ENCODE measurements at regions not wholly inside any gene's neighbourhood (a gene's known extent, or its start where the extent isn't known, plus 50 kb on each side); places are given as distances from the start of the nearest gene placed in this dataset.

DNA sequence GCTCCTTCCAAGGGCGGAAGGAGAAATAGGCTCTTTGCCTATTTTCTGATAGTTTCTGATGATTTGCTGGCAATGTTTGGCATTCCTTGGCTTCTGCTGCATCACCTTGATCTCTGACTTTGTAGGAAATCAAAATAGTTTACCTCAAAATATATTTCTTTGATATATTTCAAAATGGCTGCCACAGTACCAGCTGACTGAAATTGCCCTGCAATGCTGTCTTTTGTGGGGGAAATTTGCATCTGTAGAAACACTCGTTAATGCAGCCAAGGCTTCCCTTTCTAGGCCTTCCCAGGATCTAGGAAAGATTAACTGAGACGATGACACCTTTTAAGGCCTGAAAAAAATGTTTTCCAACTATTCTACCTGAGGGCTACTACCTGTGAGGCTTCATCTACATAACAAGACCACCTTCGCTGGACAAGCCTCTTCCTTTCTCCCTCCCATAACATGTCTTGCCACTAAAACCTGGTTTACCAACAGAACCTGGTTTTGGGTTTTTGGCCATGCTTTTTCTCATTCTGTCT, 212.8 kb upstream of the SSTR1 start:
- ChIA-PET CTCF (no interaction called here), POLR2A (no interaction called here)
- no peak for TF ChIP-seq FOXK2 (IDR thresholded peaks at IDR 0.05)
- TF ChIP-seq, protein P1, sequence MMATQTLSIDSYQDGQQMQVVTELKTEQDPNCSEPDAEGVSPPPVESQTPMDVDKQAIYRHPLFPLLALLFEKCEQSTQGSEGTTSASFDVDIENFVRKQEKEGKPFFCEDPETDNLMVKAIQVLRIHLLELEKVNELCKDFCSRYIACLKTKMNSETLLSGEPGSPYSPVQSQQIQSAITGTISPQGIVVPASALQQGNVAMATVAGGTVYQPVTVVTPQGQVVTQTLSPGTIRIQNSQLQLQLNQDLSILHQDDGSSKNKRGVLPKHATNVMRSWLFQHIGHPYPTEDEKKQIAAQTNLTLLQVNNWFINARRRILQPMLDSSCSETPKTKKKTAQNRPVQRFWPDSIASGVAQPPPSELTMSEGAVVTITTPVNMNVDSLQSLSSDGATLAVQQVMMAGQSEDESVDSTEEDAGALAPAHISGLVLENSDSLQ (IDR thresholded peaks at IDR 0.05), result no peak
- TF ChIP-seq FOXA1 (IDR thresholded peaks at IDR 0.05), result no peak
- no peak for TF ChIP-seq ELF4 (IDR thresholded peaks at IDR 0.05)
- no peak for TF ChIP-seq TARDBP (IDR thresholded peaks at IDR 0.05)
- TF ChIP-seq LEF1 (IDR thresholded peaks at IDR 0.05; ENCODE audit: borderline replicate concordance), result no peak
- no peak for TF ChIP-seq NFRKB (IDR thresholded peaks at IDR 0.05)
- no peak for TF ChIP-seq L3MBTL2 (conservative IDR thresholded peaks at IDR 0.05)
- no peak for TF ChIP-seq ARNT (IDR thresholded peaks at IDR 0.05)
- no peak for TF ChIP-seq CTBP1 (IDR thresholded peaks at IDR 0.05; ENCODE audit: borderline replicate concordance)
- no peak for TF ChIP-seq ZNF384 (IDR thresholded peaks at IDR 0.05)
- no peak for TF ChIP-seq SUZ12 (IDR thresholded peaks at IDR 0.05)
- no peak for TF ChIP-seq FOXM1 (IDR thresholded peaks at IDR 0.05; ENCODE audit: borderline replicate concordance)
- no peak for TF ChIP-seq BHLHE40 (IDR thresholded peaks at IDR 0.05; ENCODE audit: borderline replicate concordance)
- no peak for TF ChIP-seq HDGF (IDR thresholded peaks at IDR 0.05; ENCODE audit: borderline replicate concordance)
- no peak for TF ChIP-seq SP1 (IDR thresholded peaks at IDR 0.05)
- no peak for DNase-seq (ENCODE audit: extremely low spot score)

DNA sequence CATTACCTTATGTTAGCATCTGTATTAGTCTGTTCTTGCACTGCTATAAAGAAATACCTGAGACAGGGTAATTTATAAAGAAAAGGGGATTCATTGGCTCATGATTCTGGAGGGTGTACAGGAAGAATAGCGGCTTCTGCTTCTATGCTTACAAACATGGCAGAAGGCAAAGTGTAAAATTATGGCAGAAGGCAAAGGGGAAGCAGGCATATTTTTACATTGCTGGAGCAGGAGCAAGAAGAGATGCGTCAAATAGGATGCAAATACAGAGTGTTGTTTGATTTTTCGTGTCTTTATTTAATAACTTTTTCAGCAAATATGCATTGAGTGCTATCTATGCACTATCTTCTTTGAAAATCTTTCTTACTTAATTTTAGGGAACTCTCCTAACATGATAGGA, 210.7 kb upstream of the SSTR1 start:
- TF ChIP-seq CTBP1 (IDR thresholded peaks at IDR 0.05; ENCODE audit: borderline replicate concordance) (no peak), FOXK2 (IDR thresholded peaks at IDR 0.05) (no peak), ARNT (IDR thresholded peaks at IDR 0.05) (no peak), L3MBTL2 (conservative IDR thresholded peaks at IDR 0.05) (no peak), SP1 (IDR thresholded peaks at IDR 0.05) (no peak), BHLHE40 (IDR thresholded peaks at IDR 0.05; ENCODE audit: borderline replicate concordance) (no peak), TARDBP (IDR thresholded peaks at IDR 0.05) (no peak), LEF1 (IDR thresholded peaks at IDR 0.05; ENCODE audit: borderline replicate concordance) (no peak), HDGF (IDR thresholded peaks at IDR 0.05; ENCODE audit: borderline replicate concordance) (no peak), ZNF384 (IDR thresholded peaks at IDR 0.05) (no peak), NFRKB (IDR thresholded peaks at IDR 0.05) (no peak), ELF4 (IDR thresholded peaks at IDR 0.05) (no peak), FOXA1 (IDR thresholded peaks at IDR 0.05) (no peak), SUZ12 (IDR thresholded peaks at IDR 0.05) (no peak), FOXM1 (IDR thresholded peaks at IDR 0.05; ENCODE audit: borderline replicate concordance) (no peak)
- TF ChIP-seq, protein P1 (IDR thresholded peaks at IDR 0.05), result no peak
- DNase-seq (ENCODE audit: extremely low spot score), result no peak
- ChIA-PET CTCF (no interaction called here), POLR2A (no interaction called here)

DNA sequence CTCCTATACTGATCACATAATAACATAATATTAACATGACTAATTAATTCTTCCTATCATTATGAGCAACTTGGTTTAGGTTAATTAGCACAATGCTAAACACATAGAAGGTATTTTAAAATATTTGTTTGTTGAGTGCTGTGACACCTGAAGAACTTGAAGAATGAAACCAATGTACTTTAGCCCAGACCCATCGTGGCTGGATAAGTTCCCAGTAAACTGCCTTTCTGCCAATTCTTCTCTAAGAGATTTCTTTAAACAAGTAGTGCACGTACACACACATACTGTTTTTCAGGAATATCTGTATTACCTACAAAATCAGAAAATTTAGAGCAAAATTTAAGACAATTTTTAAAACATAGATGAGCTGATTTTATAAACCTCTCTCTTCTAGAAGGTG, 207.4 kb upstream of the SSTR1 start:
- TF ChIP-seq LEF1 (IDR thresholded peaks at IDR 0.05; ENCODE audit: borderline replicate concordance), result no peak
- no peak for TF ChIP-seq SP1 (IDR thresholded peaks at IDR 0.05)
- no peak for TF ChIP-seq CTBP1 (IDR thresholded peaks at IDR 0.05; ENCODE audit: borderline replicate concordance)
- TF ChIP-seq ARNT (IDR thresholded peaks at IDR 0.05), result no peak
- TF ChIP-seq ELF4 (IDR thresholded peaks at IDR 0.05), result no peak
- TF ChIP-seq NFRKB (IDR thresholded peaks at IDR 0.05), result no peak
- no peak for TF ChIP-seq TARDBP (IDR thresholded peaks at IDR 0.05)
- no peak for TF ChIP-seq FOXK2 (IDR thresholded peaks at IDR 0.05)
- no peak for TF ChIP-seq BHLHE40 (IDR thresholded peaks at IDR 0.05; ENCODE audit: borderline replicate concordance)
- TF ChIP-seq FOXA1 (IDR thresholded peaks at IDR 0.05), result no peak
- no peak for TF ChIP-seq L3MBTL2 (conservative IDR thresholded peaks at IDR 0.05)
- TF ChIP-seq, protein P1 (IDR thresholded peaks at IDR 0.05), result no peak
- no peak for TF ChIP-seq FOXM1 (IDR thresholded peaks at IDR 0.05; ENCODE audit: borderline replicate concordance)
- TF ChIP-seq SUZ12 (IDR thresholded peaks at IDR 0.05), result no peak
- no peak for TF ChIP-seq ZNF384 (IDR thresholded peaks at IDR 0.05)
- TF ChIP-seq HDGF (IDR thresholded peaks at IDR 0.05; ENCODE audit: borderline replicate concordance), result no peak
- ChIA-PET CTCF (no interaction called here), POLR2A (no interaction called here)
- DNase-seq (ENCODE audit: extremely low spot score), result no peak

DNA sequence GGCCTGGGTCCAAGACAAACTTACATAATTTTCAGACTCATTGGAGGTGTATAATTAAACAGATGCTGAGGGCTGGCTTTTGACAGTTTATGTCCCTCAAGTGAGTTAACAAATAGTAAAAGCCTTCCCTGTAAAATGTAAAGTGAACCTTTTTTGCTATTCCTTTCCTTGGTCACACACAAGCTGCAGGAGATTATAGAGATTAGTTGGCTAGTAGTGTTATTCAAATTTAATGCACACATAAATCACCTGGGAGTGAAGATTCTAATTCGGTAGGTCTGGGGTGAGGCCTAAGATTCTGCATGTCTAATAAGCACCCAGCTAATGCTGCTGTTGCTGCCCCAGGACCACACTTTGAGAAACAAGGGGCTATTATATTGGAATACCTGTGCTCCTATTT, 206.2 kb upstream of the SSTR1 start:
- ChIA-PET CTCF (no interaction called here), POLR2A (no interaction called here)
- no peak for DNase-seq (ENCODE audit: extremely low spot score)
- TF ChIP-seq ELF4 (IDR thresholded peaks at IDR 0.05) (no peak), L3MBTL2 (conservative IDR thresholded peaks at IDR 0.05) (no peak), FOXK2 (IDR thresholded peaks at IDR 0.05) (no peak), SUZ12 (IDR thresholded peaks at IDR 0.05) (no peak), ZNF384 (IDR thresholded peaks at IDR 0.05) (no peak), ARNT (IDR thresholded peaks at IDR 0.05) (no peak), TARDBP (IDR thresholded peaks at IDR 0.05) (no peak)
- TF ChIP-seq, protein P1 (IDR thresholded peaks at IDR 0.05), result no peak

DNA sequence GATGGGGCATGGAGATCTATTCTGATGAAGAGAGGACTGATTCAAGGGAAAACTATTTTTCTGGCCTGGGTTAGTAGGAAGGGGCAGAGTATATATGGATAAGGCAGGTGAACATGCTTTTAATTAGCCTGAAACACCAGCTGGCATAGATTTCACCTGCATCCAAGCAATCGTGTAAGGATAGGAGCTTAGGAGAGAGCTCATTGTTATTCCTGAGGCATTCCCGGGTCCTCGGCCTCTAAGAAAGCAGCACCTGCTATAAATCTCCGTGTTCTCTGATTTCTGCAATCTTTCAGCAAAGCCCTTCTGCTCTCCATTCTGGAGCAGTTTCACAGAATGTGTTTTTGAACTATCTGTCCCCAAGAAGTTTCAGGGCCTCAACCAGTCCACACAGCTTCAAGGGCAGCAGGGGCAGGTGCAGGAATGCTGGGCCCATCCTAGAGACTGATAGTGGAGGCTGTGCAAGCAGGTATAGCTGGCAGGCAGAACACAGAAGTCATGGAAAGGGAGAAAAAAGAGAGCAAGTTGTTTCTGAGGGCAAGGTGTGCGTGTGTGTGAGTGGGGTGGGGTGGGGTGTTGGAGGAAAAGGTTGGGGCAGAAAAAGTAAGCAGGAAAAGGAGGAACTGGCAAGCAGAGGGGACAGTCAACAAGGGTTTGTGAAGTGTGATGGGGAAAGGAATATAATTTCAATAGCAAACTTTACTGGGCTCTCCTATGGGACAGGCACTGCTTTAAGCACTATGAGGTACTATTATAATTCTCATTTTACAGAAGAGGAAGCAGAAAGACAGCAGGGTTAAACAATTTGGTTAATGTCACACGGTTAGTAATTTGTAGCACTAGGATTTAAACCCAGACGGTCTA, 203.7 kb upstream of the SSTR1 start:
- DNase-seq (ENCODE audit: extremely low spot score), result no peak
- no peak for TF ChIP-seq FOXA1 (IDR thresholded peaks at IDR 0.05)
- no peak for TF ChIP-seq NFRKB (IDR thresholded peaks at IDR 0.05)
- TF ChIP-seq ZNF384 (IDR thresholded peaks at IDR 0.05), result no peak
- TF ChIP-seq SUZ12 (IDR thresholded peaks at IDR 0.05), result no peak
- TF ChIP-seq FOXK2 (IDR thresholded peaks at IDR 0.05), result no peak
- TF ChIP-seq, protein P1 (IDR thresholded peaks at IDR 0.05), result no peak
- TF ChIP-seq BHLHE40 (IDR thresholded peaks at IDR 0.05; ENCODE audit: borderline replicate concordance), result no peak
- no peak for TF ChIP-seq SP1 (IDR thresholded peaks at IDR 0.05)
- TF ChIP-seq ARNT (IDR thresholded peaks at IDR 0.05), result no peak
- TF ChIP-seq L3MBTL2 (conservative IDR thresholded peaks at IDR 0.05), result no peak
- TF ChIP-seq TARDBP (IDR thresholded peaks at IDR 0.05), result no peak
- TF ChIP-seq FOXM1 (IDR thresholded peaks at IDR 0.05; ENCODE audit: borderline replicate concordance), result no peak
- TF ChIP-seq HDGF (IDR thresholded peaks at IDR 0.05; ENCODE audit: borderline replicate concordance), result no peak
- no peak for TF ChIP-seq LEF1 (IDR thresholded peaks at IDR 0.05; ENCODE audit: borderline replicate concordance)
- no peak for TF ChIP-seq CTBP1 (IDR thresholded peaks at IDR 0.05; ENCODE audit: borderline replicate concordance)
- no peak for TF ChIP-seq ELF4 (IDR thresholded peaks at IDR 0.05)
- CTCF ChIA-PET, result no interaction called here
- POLR2A ChIA-PET, result no interaction called here

Data from HEK293T (cell line).